Smooth muscle cell of the brain vasculature (primary cell): ENCODE measurements at regions not wholly inside any gene's neighbourhood (a gene's known extent, or its start where the extent isn't known, plus 50 kb on each side); places are given as distances from the start of the nearest gene placed in this dataset.

Experiments used
- DNase-seq: peaks from one replicate; pipeline ENCODE4 v3.0.0-alpha.2; 2012; ENCODE audit warnings: low read depth, low spot score

- DNase-seq: no peak
Measured at GRCh38 chr3:28646435-28646834, 297.8 kb upstream of the AZI2 start.

- DNase-seq: no peak
Measured at GRCh38 chr3:28649266-28649665, 300.6 kb upstream of the AZI2 start.

GRCh38 chr3:28651159-28651558 lies 302.5 kb upstream of the AZI2 start:
- DNase-seq: no peak

- no peak for DNase-seq
Measured at GRCh38 chr3:28664123-28664522, 315.5 kb upstream of the AZI2 start.

GRCh38 chr3:28667646-28668621 lies 319.3 kb upstream of the AZI2 start:
- peak; percentile 17 for DNase-seq

- DNase-seq: no peak
Measured at GRCh38 chr3:28669870-28670269, 321.2 kb upstream of the AZI2 start.

- no peak for DNase-seq
Measured at GRCh38 chr3:28672406-28672805, 323.8 kb upstream of the AZI2 start.

GRCh38 chr3:28673446-28673845 lies 324.8 kb upstream of the AZI2 start:
- DNase-seq: no peak

GRCh38 chr3:28674212-28674611 lies 325.6 kb upstream of the AZI2 start:
- no peak for DNase-seq

- no peak for DNase-seq
Measured at GRCh38 chr3:28677581-28677980, 329.0 kb upstream of the AZI2 start.

- DNase-seq: no peak
Measured at GRCh38 chr3:28678086-28678485, 329.5 kb upstream of the AZI2 start.

- no peak for DNase-seq
Measured at GRCh38 chr3:28680050-28680449, 331.4 kb upstream of the AZI2 start.

GRCh38 chr3:28682121-28682520 lies 333.5 kb upstream of the AZI2 start:
- DNase-seq: no peak

- no peak for DNase-seq
Measured at GRCh38 chr3:28690176-28690575, 341.6 kb upstream of the AZI2 start.

- DNase-seq: no peak
Measured at GRCh38 chr3:28698706-28699105, 350.1 kb upstream of the AZI2 start.

- no peak for DNase-seq
Measured at GRCh38 chr3:28699283-28699682, 350.7 kb upstream of the AZI2 start.

GRCh38 chr3:28700728-28701127 lies 352.1 kb upstream of the AZI2 start:
- no peak for DNase-seq

GRCh38 chr3:28703843-28704242 lies 355.2 kb upstream of the AZI2 start:
- DNase-seq: no peak

- DNase-seq: no peak
Measured at GRCh38 chr3:28711293-28711692, 362.7 kb upstream of the AZI2 start.

GRCh38 chr3:28716939-28717338 lies 368.3 kb upstream of the AZI2 start:
- no peak for DNase-seq

- DNase-seq: no peak
Measured at GRCh38 chr3:28718074-28718849, 369.6 kb upstream of the AZI2 start.

- no peak for DNase-seq
Measured at GRCh38 chr3:28726840-28727239, 378.2 kb upstream of the AZI2 start.

GRCh38 chr3:28727307-28727706 lies 378.7 kb upstream of the AZI2 start:
- no peak for DNase-seq
